GM23338 (cell line): ENCODE measurements at regions not wholly inside any gene's neighbourhood (a gene's known extent, or its start where the extent isn't known, plus 50 kb on each side); places are given as distances from the start of the nearest gene placed in this dataset.

ENCODE experiments used
- ATAC-seq: fragments of 200-7000 bp; cut with Tn5 transposase; 3 replicates; pipeline ENCODE4 v1.9.1; 2020
- DNase-seq: peaks from one replicate; pipeline ENCODE4 v3.0.0-alpha.2; 2015; ENCODE audit warnings: low spot score
- H2AFZ ChIP-seq: fragments of 200-600 bp; sonication (generic); 2 replicates; pipeline ENCODE4 v1.8.0; 2016; ENCODE audit warnings: antibody characterized with exemption, mild to moderate bottlenecking, moderate library complexity
- H3F3A ChIP-seq: fragments of 200-600 bp; sonication (generic); replicated peaks from 2 replicates; pipeline ENCODE4 v1.8.0; 2017; ENCODE audit warnings: antibody characterized with exemption, mixed run types, low read depth
- H3K27ac ChIP-seq: fragments of 200-600 bp; sonication (generic); 2 replicates; pipeline ENCODE4 v1.6.1; 2016; ENCODE audit warnings: low read depth
- H3K27me3 ChIP-seq: fragments of 200-600 bp; sonication (generic); 2 replicates; pipeline ENCODE4 v1.8.0; 2016; ENCODE audit warnings: mild to moderate bottlenecking, mixed run types, moderate library complexity; ENCODE audit not compliant: insufficient read depth
- H3K36me3 ChIP-seq: fragments of 200-600 bp; sonication (generic); 2 replicates; pipeline ENCODE4 v1.8.0; 2016; ENCODE audit warnings: mild to moderate bottlenecking; ENCODE audit not compliant: insufficient read depth
- H3K4me1 ChIP-seq: fragments of 200-600 bp; sonication (generic); 2 replicates; pipeline ENCODE4 v1.8.0; 2016; ENCODE audit warnings: mild to moderate bottlenecking, moderate library complexity; ENCODE audit not compliant: insufficient read depth
- H3K4me2 ChIP-seq: fragments of 200-600 bp; sonication (generic); 2 replicates; pipeline ENCODE4 v1.7.1; 2017; ENCODE audit warnings: mixed run types
- H3K4me3 ChIP-seq: fragments of 200-600 bp; sonication (generic); 2 replicates; pipeline ENCODE4 v1.6.1; 2016; ENCODE audit warnings: mixed run types
- H3K79me2 ChIP-seq: fragments of 200-600 bp; sonication (generic); replicated peaks from 2 replicates; pipeline ENCODE4 v1.8.0; 2017; ENCODE audit warnings: mild to moderate bottlenecking; ENCODE audit not compliant: insufficient read depth
- H3K9me2 ChIP-seq: fragments of 200-600 bp; sonication (generic); 2 replicates; pipeline ENCODE4 v1.8.0; 2017; ENCODE audit not compliant: insufficient read depth
- H4K20me1 ChIP-seq: fragments of 200-600 bp; sonication (generic); replicated peaks from 2 replicates; pipeline ENCODE4 v1.8.0; 2017; ENCODE audit warnings: mild to moderate bottlenecking; ENCODE audit not compliant: insufficient read depth
- H3K27ac Mint-ChIP-seq: 2 replicates; pipeline ENCODE4 v1.8.0; 2020; ENCODE audit warnings: inconsistent platforms, mild to moderate bottlenecking, moderate library complexity, mixed read lengths
- H3K27me3 Mint-ChIP-seq: 3 replicates; pipeline ENCODE4 v1.8.0; 2022; ENCODE audit warnings: low read depth, mild to moderate bottlenecking, moderate library complexity, mixed read lengths, inconsistent platforms; ENCODE audit not compliant: insufficient read depth, poor library complexity
- H3K36me3 Mint-ChIP-seq: 3 replicates; pipeline ENCODE4 v1.8.0; 2021; ENCODE audit warnings: low read depth, mild to moderate bottlenecking, inconsistent platforms, moderate library complexity, mixed read lengths
- H3K4me1 Mint-ChIP-seq: 3 replicates; pipeline ENCODE4 v1.8.0; 2020; ENCODE audit warnings: mild to moderate bottlenecking, inconsistent platforms, mixed read lengths
- H3K4me3 Mint-ChIP-seq: 3 replicates; pipeline ENCODE4 v1.8.0; 2021; ENCODE audit warnings: moderate library complexity, mild to moderate bottlenecking, inconsistent platforms, mixed read lengths
- H3K9me3 Mint-ChIP-seq: 3 replicates; pipeline ENCODE4 v1.8.0; 2020; ENCODE audit warnings: moderate library complexity, mild to moderate bottlenecking, inconsistent platforms, mixed read lengths
- CTCF ChIP-seq, 2 experiments: fragments of 200-600 bp in 1 of 2; sonication (generic) in 1 of 2; conservative IDR thresholded peaks; 2 replicates each; pipeline versions ENCODE4 v1.5.1 to v1.6.1; 2016 to 2017; ENCODE audit warnings: antibody characterized with exemption in 2 of 2, low read depth in 2 of 2, mild to moderate bottlenecking in 2 of 2, moderate library complexity in 1 of 2
- POLR2AphosphoS5 ChIP-seq: IDR thresholded peaks from 2 replicates; pipeline ENCODE4 v1.6.1; 2016; ENCODE audit warnings: antibody characterized with exemption, low read depth
- REST ChIP-seq: IDR thresholded peaks from one replicate; pipeline ENCODE4 v1.6.1; 2018; ENCODE audit warnings: antibody characterized with exemption; ENCODE audit not compliant: unreplicated experiment
- STAT1 ChIP-seq: IDR thresholded peaks from one replicate; pipeline ENCODE4 v1.6.1; 2016; ENCODE audit warnings: antibody characterized with exemption; ENCODE audit not compliant: unreplicated experiment
- ZNF114 ChIP-seq: fragments of 250-450 bp; sonication (Bioruptor Pico); IDR thresholded peaks from 2 replicates; pipeline ENCODE4 v1.5.0; 2020; ENCODE audit warnings: mild to moderate bottlenecking, moderate library complexity
- ZNF331 ChIP-seq: fragments of 250-450 bp; sonication (Bioruptor Pico); IDR thresholded peaks from 2 replicates; pipeline ENCODE4 v1.5.0; 2020; ENCODE audit warnings: low read depth, mild to moderate bottlenecking, moderate library complexity
- ZNF462 ChIP-seq: fragments of 250-450 bp; sonication (Bioruptor Pico); IDR thresholded peaks from 2 replicates; pipeline ENCODE4 v1.5.0; 2020; ENCODE audit warnings: mild to moderate bottlenecking, moderate library complexity

GRCh38 chr13:68616600-68617222, 1386.6 kb upstream of the PCDH9 start (continued):
- TF ChIP-seq REST: no peak
- no peak for TF ChIP-seq ZNF114 (CRISPR knock-in tag)
- TF ChIP-seq STAT1: no peak
- no peak for TF ChIP-seq CTCF (conservative IDR thresholded peaks at IDR 0.05; ENCODE audit: low read depth in 2 of 2)
- no peak for TF ChIP-seq ZNF331

- Histone ChIP-seq H3K9me2 (no peaks in the 10 kb centered on the region), H3K27ac (no peak overlapping the region), H3K4me2 (no peak overlapping the region), H3K79me2 (no peaks in the 10 kb centered on the region), H3K36me3 (no peaks in the 10 kb centered on the region), H2AFZ (peak overlapping the region; percentile 82; the same call in 1 of the 2 replicates), H3K4me1 (no peaks in the 10 kb centered on the region), H3F3A (no peaks in the 10 kb centered on the region), H4K20me1 (no peaks in the 10 kb centered on the region), H3K27me3 (no peaks in the 10 kb centered on the region), H3K4me3 (no peak overlapping the region)
- H3K36me3 Mint-ChIP-seq: peaks cover 3% of the 10 kb centered on the region; the same call in 1 of the 3 replicates
- ATAC-seq: no peak
- H3K9me3 Mint-ChIP-seq: peaks cover 5% of the 10 kb centered on the region; the same call in 2 of the 3 replicates
- no peak overlapping the region for H3K4me3 Mint-ChIP-seq
- no peak overlapping the region for H3K27ac Mint-ChIP-seq
- no peak for DNase-seq
- H3K27me3 Mint-ChIP-seq: no peaks in the 10 kb centered on the region
- no peaks in the 10 kb centered on the region for H3K4me1 Mint-ChIP-seq
- no peak for TF ChIP-seq POLR2AphosphoS5
- TF ChIP-seq ZNF462 (CRISPR knock-in tag): no peak
- TF ChIP-seq CTCF (conservative IDR thresholded peaks at IDR 0.05; ENCODE audit: low read depth in 2 of 2): no peak
Observed at GRCh38 chr13:68609661-68610060, 1379.5 kb upstream of the PCDH9 start.
